ENCODE measurements at regions not wholly inside any gene's neighbourhood (a gene's known extent, or its start where the extent isn't known, plus 50 kb on each side); places are given as distances from the start of the nearest gene placed in this dataset.

DNA sequence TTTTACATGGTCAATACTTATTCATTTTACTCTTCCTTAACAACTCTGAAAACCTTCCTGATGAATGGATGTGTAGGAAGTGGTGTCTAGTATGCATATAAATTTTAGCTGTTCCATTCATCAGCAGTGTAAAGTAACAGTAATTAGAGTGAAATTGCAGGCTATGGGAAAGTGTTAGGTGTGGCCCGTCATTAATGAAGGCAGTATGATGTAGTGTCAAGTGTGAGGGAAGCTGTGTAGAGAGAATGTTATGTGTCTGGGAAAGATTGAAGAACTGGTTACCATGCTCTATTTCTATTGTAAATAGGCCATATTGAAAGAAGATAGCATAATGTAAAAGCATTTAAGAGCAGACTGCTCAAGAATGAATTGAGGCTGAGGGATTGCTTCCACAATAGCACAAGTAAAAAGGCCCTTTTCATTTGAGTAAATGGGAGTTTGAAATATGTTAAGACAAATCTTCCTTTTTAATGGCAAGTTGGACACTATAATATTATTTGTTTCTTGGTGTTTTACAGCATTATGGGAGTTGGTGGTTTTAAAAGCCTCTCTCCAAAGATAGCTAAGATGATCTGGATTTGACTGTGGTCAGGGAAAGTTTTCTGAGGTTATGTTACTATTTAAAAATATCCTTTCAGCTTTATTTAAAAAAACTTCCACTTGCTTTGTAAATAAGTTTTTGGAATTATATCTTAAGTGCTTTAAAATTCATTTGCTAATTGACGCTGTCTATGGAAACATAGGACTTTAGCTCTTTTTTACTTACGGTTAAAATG is 401.0 kb upstream of the ZEB2 start:
- TF ChIP-seq NANOG (IDR thresholded peaks at IDR 0.05; ENCODE audit: borderline replicate concordance) (no peak), CREB1 (CRISPR knock-in tag; IDR thresholded peaks at IDR 0.05; ENCODE audit: low read depth) (no peak), ZNF331 (CRISPR knock-in tag; IDR thresholded peaks at IDR 0.05; ENCODE audit: low read depth) (no peak), EZH2phosphoT487 (IDR thresholded peaks at IDR 0.05; ENCODE audit: unreplicated experiment) (no peak), JUNB (IDR thresholded peaks at IDR 0.05; ENCODE audit: unreplicated experiment) (no peak), ZNF114 (CRISPR knock-in tag; IDR thresholded peaks at IDR 0.05) (no peak), POLR2AphosphoS5 (IDR thresholded peaks at IDR 0.05; ENCODE audit: low read depth) (no peak), STAT1 (IDR thresholded peaks at IDR 0.05; ENCODE audit: unreplicated experiment) (no peak), EZH2 (IDR thresholded peaks at IDR 0.05; ENCODE audit: low read depth, unreplicated experiment) (no peak)
- TF ChIP-seq, protein P1, sequence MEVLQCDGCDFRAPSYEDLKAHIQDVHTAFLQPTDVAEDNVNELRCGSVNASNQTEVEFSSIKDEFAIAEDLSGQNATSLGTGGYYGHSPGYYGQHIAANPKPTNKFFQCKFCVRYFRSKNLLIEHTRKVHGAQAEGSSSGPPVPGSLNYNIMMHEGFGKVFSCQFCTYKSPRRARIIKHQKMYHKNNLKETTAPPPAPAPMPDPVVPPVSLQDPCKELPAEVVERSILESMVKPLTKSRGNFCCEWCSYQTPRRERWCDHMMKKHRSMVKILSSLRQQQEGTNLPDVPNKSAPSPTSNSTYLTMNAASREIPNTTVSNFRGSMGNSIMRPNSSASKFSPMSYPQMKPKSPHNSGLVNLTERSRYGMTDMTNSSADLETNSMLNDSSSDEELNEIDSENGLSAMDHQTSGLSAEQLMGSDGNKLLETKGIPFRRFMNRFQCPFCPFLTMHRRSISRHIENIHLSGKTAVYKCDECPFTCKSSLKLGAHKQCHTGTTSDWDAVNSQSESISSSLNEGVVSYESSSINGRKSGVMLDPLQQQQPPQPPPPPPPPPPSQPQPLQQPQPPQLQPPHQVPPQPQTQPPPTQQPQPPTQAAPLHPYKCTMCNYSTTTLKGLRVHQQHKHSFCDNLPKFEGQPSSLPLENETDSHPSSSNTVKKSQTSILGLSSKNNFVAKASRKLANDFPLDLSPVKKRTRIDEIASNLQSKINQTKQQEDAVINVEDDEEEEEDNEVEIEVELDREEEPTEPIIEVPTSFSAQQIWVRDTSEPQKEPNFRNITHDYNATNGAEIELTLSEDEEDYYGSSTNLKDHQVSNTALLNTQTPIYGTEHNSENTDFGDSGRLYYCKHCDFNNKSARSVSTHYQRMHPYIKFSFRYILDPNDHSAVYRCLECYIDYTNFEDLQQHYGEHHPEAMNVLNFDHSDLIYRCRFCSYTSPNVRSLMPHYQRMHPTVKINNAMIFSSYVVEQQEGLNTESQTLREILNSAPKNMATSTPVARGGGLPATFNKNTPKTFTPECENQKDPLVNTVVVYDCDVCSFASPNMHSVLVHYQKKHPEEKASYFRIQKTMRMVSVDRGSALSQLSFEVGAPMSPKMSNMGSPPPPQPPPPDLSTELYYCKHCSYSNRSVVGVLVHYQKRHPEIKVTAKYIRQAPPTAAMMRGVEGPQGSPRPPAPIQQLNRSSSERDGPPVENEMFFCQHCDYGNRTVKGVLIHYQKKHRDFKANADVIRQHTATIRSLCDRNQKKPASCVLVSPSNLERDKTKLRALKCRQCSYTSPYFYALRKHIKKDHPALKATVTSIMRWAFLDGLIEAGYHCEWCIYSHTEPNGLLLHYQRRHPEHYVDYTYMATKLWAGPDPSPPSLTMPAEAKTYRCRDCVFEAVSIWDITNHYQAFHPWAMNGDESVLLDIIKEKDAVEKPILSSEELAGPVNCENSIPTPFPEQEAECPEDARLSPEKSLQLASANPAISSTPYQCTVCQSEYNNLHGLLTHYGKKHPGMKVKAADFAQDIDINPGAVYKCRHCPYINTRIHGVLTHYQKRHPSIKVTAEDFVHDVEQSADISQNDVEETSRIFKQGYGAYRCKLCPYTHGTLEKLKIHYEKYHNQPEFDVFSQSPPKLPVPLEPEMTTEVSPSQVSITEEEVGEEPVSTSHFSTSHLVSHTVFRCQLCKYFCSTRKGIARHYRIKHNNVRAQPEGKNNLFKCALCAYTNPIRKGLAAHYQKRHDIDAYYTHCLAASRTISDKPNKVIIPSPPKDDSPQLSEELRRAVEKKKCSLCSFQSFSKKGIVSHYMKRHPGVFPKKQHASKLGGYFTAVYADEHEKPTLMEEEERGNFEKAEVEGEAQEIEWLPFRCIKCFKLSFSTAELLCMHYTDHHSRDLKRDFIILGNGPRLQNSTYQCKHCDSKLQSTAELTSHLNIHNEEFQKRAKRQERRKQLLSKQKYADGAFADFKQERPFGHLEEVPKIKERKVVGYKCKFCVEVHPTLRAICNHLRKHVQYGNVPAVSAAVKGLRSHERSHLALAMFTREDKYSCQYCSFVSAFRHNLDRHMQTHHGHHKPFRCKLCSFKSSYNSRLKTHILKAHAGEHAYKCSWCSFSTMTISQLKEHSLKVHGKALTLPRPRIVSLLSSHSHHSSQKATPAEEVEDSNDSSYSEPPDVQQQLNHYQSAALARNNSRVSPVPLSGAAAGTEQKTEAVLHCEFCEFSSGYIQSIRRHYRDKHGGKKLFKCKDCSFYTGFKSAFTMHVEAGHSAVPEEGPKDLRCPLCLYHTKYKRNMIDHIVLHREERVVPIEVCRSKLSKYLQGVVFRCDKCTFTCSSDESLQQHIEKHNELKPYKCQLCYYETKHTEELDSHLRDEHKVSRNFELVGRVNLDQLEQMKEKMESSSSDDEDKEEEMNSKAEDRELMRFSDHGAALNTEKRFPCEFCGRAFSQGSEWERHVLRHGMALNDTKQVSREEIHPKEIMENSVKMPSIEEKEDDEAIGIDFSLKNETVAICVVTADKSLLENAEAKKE (CRISPR knock-in tag; IDR thresholded peaks at IDR 0.05), result no peak
- TF ChIP-seq, protein P2, sequence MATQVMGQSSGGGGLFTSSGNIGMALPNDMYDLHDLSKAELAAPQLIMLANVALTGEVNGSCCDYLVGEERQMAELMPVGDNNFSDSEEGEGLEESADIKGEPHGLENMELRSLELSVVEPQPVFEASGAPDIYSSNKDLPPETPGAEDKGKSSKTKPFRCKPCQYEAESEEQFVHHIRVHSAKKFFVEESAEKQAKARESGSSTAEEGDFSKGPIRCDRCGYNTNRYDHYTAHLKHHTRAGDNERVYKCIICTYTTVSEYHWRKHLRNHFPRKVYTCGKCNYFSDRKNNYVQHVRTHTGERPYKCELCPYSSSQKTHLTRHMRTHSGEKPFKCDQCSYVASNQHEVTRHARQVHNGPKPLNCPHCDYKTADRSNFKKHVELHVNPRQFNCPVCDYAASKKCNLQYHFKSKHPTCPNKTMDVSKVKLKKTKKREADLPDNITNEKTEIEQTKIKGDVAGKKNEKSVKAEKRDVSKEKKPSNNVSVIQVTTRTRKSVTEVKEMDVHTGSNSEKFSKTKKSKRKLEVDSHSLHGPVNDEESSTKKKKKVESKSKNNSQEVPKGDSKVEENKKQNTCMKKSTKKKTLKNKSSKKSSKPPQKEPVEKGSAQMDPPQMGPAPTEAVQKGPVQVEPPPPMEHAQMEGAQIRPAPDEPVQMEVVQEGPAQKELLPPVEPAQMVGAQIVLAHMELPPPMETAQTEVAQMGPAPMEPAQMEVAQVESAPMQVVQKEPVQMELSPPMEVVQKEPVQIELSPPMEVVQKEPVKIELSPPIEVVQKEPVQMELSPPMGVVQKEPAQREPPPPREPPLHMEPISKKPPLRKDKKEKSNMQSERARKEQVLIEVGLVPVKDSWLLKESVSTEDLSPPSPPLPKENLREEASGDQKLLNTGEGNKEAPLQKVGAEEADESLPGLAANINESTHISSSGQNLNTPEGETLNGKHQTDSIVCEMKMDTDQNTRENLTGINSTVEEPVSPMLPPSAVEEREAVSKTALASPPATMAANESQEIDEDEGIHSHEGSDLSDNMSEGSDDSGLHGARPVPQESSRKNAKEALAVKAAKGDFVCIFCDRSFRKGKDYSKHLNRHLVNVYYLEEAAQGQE (IDR thresholded peaks at IDR 0.05; ENCODE audit: unreplicated experiment), result no peak
- TF ChIP-seq, protein P3, sequence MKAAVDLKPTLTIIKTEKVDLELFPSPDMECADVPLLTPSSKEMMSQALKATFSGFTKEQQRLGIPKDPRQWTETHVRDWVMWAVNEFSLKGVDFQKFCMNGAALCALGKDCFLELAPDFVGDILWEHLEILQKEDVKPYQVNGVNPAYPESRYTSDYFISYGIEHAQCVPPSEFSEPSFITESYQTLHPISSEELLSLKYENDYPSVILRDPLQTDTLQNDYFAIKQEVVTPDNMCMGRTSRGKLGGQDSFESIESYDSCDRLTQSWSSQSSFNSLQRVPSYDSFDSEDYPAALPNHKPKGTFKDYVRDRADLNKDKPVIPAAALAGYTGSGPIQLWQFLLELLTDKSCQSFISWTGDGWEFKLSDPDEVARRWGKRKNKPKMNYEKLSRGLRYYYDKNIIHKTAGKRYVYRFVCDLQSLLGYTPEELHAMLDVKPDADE (IDR thresholded peaks at IDR 0.05), result no peak
- TF ChIP-seq, protein P4, sequence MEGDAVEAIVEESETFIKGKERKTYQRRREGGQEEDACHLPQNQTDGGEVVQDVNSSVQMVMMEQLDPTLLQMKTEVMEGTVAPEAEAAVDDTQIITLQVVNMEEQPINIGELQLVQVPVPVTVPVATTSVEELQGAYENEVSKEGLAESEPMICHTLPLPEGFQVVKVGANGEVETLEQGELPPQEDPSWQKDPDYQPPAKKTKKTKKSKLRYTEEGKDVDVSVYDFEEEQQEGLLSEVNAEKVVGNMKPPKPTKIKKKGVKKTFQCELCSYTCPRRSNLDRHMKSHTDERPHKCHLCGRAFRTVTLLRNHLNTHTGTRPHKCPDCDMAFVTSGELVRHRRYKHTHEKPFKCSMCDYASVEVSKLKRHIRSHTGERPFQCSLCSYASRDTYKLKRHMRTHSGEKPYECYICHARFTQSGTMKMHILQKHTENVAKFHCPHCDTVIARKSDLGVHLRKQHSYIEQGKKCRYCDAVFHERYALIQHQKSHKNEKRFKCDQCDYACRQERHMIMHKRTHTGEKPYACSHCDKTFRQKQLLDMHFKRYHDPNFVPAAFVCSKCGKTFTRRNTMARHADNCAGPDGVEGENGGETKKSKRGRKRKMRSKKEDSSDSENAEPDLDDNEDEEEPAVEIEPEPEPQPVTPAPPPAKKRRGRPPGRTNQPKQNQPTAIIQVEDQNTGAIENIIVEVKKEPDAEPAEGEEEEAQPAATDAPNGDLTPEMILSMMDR (conservative IDR thresholded peaks at IDR 0.05; ENCODE audit: low read depth in 2 of 2), result no peak
- Histone ChIP-seq H3K27ac (ENCODE audit: low read depth) (no peak overlapping the region), H3K79me2 (replicated peaks; ENCODE audit: insufficient read depth) (no peaks in the 10 kb centered on the region)

More for the DNA sequence above, 401.0 kb upstream of the ZEB2 start:
- Histone ChIP-seq H4K20me1 (replicated peaks; ENCODE audit: insufficient read depth) (no peaks in the 10 kb centered on the region), H3F3A (replicated peaks; ENCODE audit: low read depth) (no peaks in the 10 kb centered on the region), H2AFZ (no peak overlapping the region), H3K9me2 (ENCODE audit: insufficient read depth) (no peaks in the 10 kb centered on the region; the same call in 1 of the 2 replicates), H3K27me3 (ENCODE audit: insufficient read depth) (no peaks in the 10 kb centered on the region), H3K4me2 (no peak overlapping the region), H3K36me3 (ENCODE audit: insufficient read depth) (no peaks in the 10 kb centered on the region), H3K4me3 (no peak overlapping the region), H3K4me1 (ENCODE audit: insufficient read depth) (no peaks in the 10 kb centered on the region; the same call in 1 of the 2 replicates)
- Mint-ChIP-seq H3K27ac (no peak overlapping the region), H3K27me3 (ENCODE audit: insufficient read depth, low read depth, poor library complexity) (no peaks in the 10 kb centered on the region), H3K36me3 (ENCODE audit: low read depth) (no peaks in the 10 kb centered on the region), H3K4me3 (no peak overlapping the region), H3K4me1 (peaks cover 2% of the 10 kb centered on the region; the same call in 1 of the 3 replicates), H3K9me3 (peaks cover 2% of the 10 kb centered on the region; the same call in 1 of the 3 replicates)
- ATAC-seq (no peak), DNase-seq (ENCODE audit: low spot score) (no peak)

Measured in GM23338 (cell line).